Trophoblast cell (in vitro differentiated cells and primary cell): ENCODE measurements at regions not wholly inside any gene's neighbourhood (a gene's known extent, or its start where the extent isn't known, plus 50 kb on each side); places are given as distances from the start of the nearest gene placed in this dataset.
A peak's percentile ranks its signal among the peaks of the same experiment; 100 is the strongest.

Source experiments
- DNase-seq, 2 donors: peaks; one replicate each; pipeline ENCODE4 v3.0.0-alpha.2; 2016
- H2AFZ ChIP-seq: 2 replicates; pipeline ENCODE4 v1.6.1; 2013; ENCODE audit warnings: low read length, moderate library complexity, mild to moderate bottlenecking; ENCODE audit not compliant: insufficient read depth, poor library complexity
- H2AK5ac ChIP-seq: 2 replicates; pipeline ENCODE4 v1.6.1; 2013; ENCODE audit warnings: mild to moderate bottlenecking, low read length
- H2BK120ac ChIP-seq: 2 replicates; pipeline ENCODE4 v1.6.1; 2013; ENCODE audit warnings: low read length, mild to moderate bottlenecking, moderate library complexity; ENCODE audit not compliant: insufficient read depth, poor library complexity
- H2BK12ac ChIP-seq: 2 replicates; pipeline ENCODE4 v1.6.1; 2013; ENCODE audit warnings: mild to moderate bottlenecking, low read length, moderate library complexity
- H2BK5ac ChIP-seq: 2 replicates; pipeline ENCODE4 v1.6.1; 2013; ENCODE audit warnings: low read length, low read depth, moderate library complexity, mild to moderate bottlenecking; ENCODE audit not compliant: poor library complexity
- H3K14ac ChIP-seq: 2 replicates; pipeline ENCODE4 v1.6.1; 2013; ENCODE audit warnings: mild to moderate bottlenecking, low read length
- H3K18ac ChIP-seq: 2 replicates; pipeline ENCODE4 v1.6.1; 2013; ENCODE audit warnings: mild to moderate bottlenecking, low read length
- H3K23ac ChIP-seq: 2 replicates; pipeline ENCODE4 v1.6.1; 2013; ENCODE audit warnings: low read length
- H3K27ac ChIP-seq: 2 replicates; pipeline ENCODE4 v1.5.1; 2013; ENCODE audit warnings: low read depth, mild to moderate bottlenecking, inconsistent platforms, low read length, moderate library complexity
- H3K27me3 ChIP-seq: 2 replicates; pipeline ENCODE4 v1.6.1; 2013; ENCODE audit warnings: inconsistent platforms, mild to moderate bottlenecking, low read length, moderate library complexity; ENCODE audit not compliant: insufficient read depth
- H3K36me3 ChIP-seq, 2 experiments: 1 replicate in 1 of 2; 2 replicates in 1 of 2; pipeline ENCODE4 v1.6.1; 2013; ENCODE audit warnings: low read length in 2 of 2, mild to moderate bottlenecking in 2 of 2, moderate library complexity in 1 of 2; ENCODE audit not compliant: insufficient read depth in 2 of 2, control insufficient read depth in 1 of 2
- H3K4ac ChIP-seq: 2 replicates; pipeline ENCODE4 v1.6.1; 2013; ENCODE audit warnings: low read depth, mild to moderate bottlenecking, low read length, moderate library complexity
- H3K4me1 ChIP-seq, 2 experiments: 1 replicate in 1 of 2; 2 replicates in 1 of 2; pipeline ENCODE4 v1.6.1; 2013; ENCODE audit warnings: low read length in 2 of 2, mild to moderate bottlenecking in 2 of 2, moderate library complexity in 1 of 2; ENCODE audit not compliant: insufficient read depth in 2 of 2, control insufficient read depth in 1 of 2
- H3K4me2 ChIP-seq: 2 replicates; pipeline ENCODE4 v1.6.1; 2013; ENCODE audit warnings: inconsistent platforms, mild to moderate bottlenecking, low read length, moderate library complexity
- H3K4me3 ChIP-seq: 2 replicates; pipeline ENCODE4 v1.5.1; 2013; ENCODE audit warnings: mild to moderate bottlenecking, low read depth, low read length, inconsistent platforms
- H3K79me1 ChIP-seq: one replicate; pipeline ENCODE4 v1.6.1; 2013; ENCODE audit warnings: low read length
- H3K79me2 ChIP-seq: 2 replicates; pipeline ENCODE4 v1.6.1; 2013; ENCODE audit warnings: low read length, mild to moderate bottlenecking; ENCODE audit not compliant: control insufficient read depth, insufficient read depth, poor library complexity
- H3K9ac ChIP-seq: 2 replicates; pipeline ENCODE4 v1.6.1; 2013; ENCODE audit warnings: mild to moderate bottlenecking, low read length
- H3K9me3 ChIP-seq: 2 replicates; pipeline ENCODE4 v1.6.1; 2013; ENCODE audit warnings: low read depth, mild to moderate bottlenecking, control low read depth, inconsistent platforms, low read length; ENCODE audit not compliant: insufficient read depth
- H4K12ac ChIP-seq: 2 replicates; pipeline ENCODE4 v1.6.1; 2013; ENCODE audit warnings: low read depth, mild to moderate bottlenecking, low read length, moderate library complexity
- H4K8ac ChIP-seq: 2 replicates; pipeline ENCODE4 v1.6.1; 2013; ENCODE audit warnings: low read depth, mild to moderate bottlenecking, low read length, moderate library complexity
- H4K91ac ChIP-seq: one replicate; pipeline ENCODE4 v1.6.1; 2013; ENCODE audit warnings: low read depth, mild to moderate bottlenecking, low read length, moderate library complexity
- WGBS: extraction: QIAGEN DNeasy Blood & Tissue Kit; methylation state at CpG from one replicate; pipeline ENCODE4 v1.1.7; 2013; ENCODE audit warnings: missing lambda C conversion rate; ENCODE audit not compliant: insufficient read length, insufficient coverage; ENCODE audit errors: extremely low coverage; 5-methylcytosine and 5-hydroxymethylcytosine counted together

DNA sequence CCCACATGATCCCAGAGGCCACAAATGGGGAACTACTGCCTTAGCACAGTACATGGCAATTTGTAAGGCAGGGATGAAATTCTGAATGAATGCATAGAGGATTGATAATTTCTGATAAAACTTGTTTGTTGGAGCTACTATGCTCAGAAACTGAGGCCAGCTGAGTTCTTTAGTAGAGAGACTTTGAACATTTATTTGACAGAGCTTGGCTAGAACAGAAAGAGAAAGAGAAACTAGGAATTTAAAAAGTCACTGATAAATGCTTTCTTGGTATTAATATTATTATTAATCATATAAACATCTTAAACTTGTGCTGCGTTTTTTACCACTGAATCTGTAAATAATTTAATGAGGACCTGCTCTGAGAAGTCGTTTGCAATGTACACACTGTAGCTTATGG lies 923.7 kb upstream of the CNTNAP5 start:
- no peak overlapping the region for H3K18ac ChIP-seq
- H3K4me3 ChIP-seq, result no peak overlapping the region
- no peaks in the 10 kb centered on the region for H3K36me3 ChIP-seq
- no CpG with 5 or more reads among the region's 2 CpGs for WGBS
- no peak overlapping the region for H3K27ac ChIP-seq
- H3K9ac ChIP-seq, result no peak overlapping the region
- no peak overlapping the region for H2BK5ac ChIP-seq
- H3K14ac ChIP-seq, result no peak overlapping the region
- H3K23ac ChIP-seq, result no peak overlapping the region
- H2BK12ac ChIP-seq, result no peak overlapping the region
- no peak overlapping the region for H3K4ac ChIP-seq
- no peak overlapping the region for H4K12ac ChIP-seq
- H4K91ac ChIP-seq, result no peak overlapping the region
- no peak overlapping the region for H3K4me2 ChIP-seq
- no peak overlapping the region for H2BK120ac ChIP-seq
- no peaks in the 10 kb centered on the region for H3K27me3 ChIP-seq
- no peak overlapping the region for H4K8ac ChIP-seq
- no peaks in the 10 kb centered on the region for H3K79me1 ChIP-seq
- H3K4me1 ChIP-seq, result no peaks in the 10 kb centered on the region
- no peak overlapping the region for H2AFZ ChIP-seq
- H2AK5ac ChIP-seq, result no peak overlapping the region
- no peaks in the 10 kb centered on the region for H3K79me2 ChIP-seq
- no peaks in the 10 kb centered on the region for H3K9me3 ChIP-seq
- DNase-seq, result no peak

DNA sequence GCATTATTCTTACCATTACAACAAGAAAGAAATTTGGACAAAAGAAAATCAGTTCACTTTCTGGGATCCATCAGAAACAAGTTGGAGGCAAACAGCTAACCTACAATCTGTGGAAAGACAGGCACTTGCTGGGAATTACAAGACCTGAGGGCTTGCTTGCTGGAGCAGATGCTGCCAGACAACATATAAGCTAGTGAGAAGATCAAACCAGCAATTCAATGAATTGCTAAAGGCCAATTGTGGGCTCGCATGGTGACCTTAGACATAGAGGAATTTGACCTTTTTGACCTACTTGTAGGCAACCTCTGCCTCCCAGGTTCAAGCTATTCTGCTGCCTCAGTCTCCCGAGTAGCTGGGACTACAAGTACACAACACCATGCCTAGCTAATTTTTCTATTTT lies 921.2 kb upstream of the CNTNAP5 start:
- H3K14ac ChIP-seq, result no peak overlapping the region
- H3K79me2 ChIP-seq, result no peaks in the 10 kb centered on the region
- H3K27me3 ChIP-seq, result no peaks in the 10 kb centered on the region
- no peak overlapping the region for H3K27ac ChIP-seq
- H4K12ac ChIP-seq, result no peak overlapping the region
- no peaks in the 10 kb centered on the region for H3K79me1 ChIP-seq
- no peak overlapping the region for H2BK12ac ChIP-seq
- no peak overlapping the region for H3K23ac ChIP-seq
- H3K9me3 ChIP-seq, result no peaks in the 10 kb centered on the region
- H3K4me1 ChIP-seq, result no peaks in the 10 kb centered on the region
- no peak overlapping the region for H3K4ac ChIP-seq
- DNase-seq, result no peak
- no peak overlapping the region for H3K4me3 ChIP-seq
- H4K91ac ChIP-seq, result no peak overlapping the region
- H3K4me2 ChIP-seq, result no peak overlapping the region
- no peak overlapping the region for H2AFZ ChIP-seq
- H3K9ac ChIP-seq, result no peak overlapping the region
- H4K8ac ChIP-seq, result no peak overlapping the region
- WGBS, result no CpG with 5 or more reads among the region's 2 CpGs
- no peak overlapping the region for H2BK120ac ChIP-seq
- no peak overlapping the region for H3K18ac ChIP-seq
- no peaks in the 10 kb centered on the region for H3K36me3 ChIP-seq
- H2BK5ac ChIP-seq, result no peak overlapping the region
- H2AK5ac ChIP-seq, result no peak overlapping the region

DNA sequence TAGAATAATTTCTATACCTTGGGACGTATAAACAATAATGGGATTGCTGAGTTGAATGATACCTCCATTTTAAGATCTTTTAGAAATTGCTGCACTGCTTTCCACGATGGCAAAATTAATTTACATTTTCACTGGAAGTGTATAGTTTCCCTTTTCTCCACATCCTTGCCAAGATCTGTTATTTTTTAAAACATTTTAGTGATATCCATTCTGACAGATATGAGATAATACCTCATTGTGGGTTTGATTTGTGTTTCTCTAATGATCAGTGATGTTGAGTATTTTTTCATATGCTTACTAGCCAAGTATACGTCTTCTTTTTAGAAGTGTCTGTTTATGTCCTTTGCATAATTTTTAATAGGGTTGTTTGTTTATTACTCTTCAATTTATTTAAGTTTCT lies 908.5 kb upstream of the CNTNAP5 start:
- H2BK120ac ChIP-seq, result no peak overlapping the region
- no CpG with 5 or more reads among the region's 3 CpGs for WGBS
- H3K23ac ChIP-seq, result no peak overlapping the region
- no peaks in the 10 kb centered on the region for H3K79me2 ChIP-seq
- H2AK5ac ChIP-seq, result no peak overlapping the region
- no peak overlapping the region for H4K12ac ChIP-seq
- no peak overlapping the region for H4K91ac ChIP-seq
- no peaks in the 10 kb centered on the region for H3K79me1 ChIP-seq
- no peaks in the 10 kb centered on the region for H3K27me3 ChIP-seq
- H4K8ac ChIP-seq, result no peak overlapping the region
- peaks cover 0 to 4% of the 10 kb centered on the region in 2 experiments for H3K4me1 ChIP-seq
- H2BK12ac ChIP-seq, result no peak overlapping the region
- no peak overlapping the region for H3K4me3 ChIP-seq
- H3K18ac ChIP-seq, result no peak overlapping the region
- H2BK5ac ChIP-seq, result no peak overlapping the region
- H3K9me3 ChIP-seq, result peaks cover 3% of the 10 kb centered on the region
- no peak overlapping the region for H3K9ac ChIP-seq
- DNase-seq, result no peak
- H2AFZ ChIP-seq, result no peak overlapping the region
- peaks cover 2% of the 10 kb centered on the region in 2 experiments for H3K36me3 ChIP-seq
- H3K27ac ChIP-seq, result no peak overlapping the region
- no peak overlapping the region for H3K14ac ChIP-seq
- no peak overlapping the region for H3K4me2 ChIP-seq
- no peak overlapping the region for H3K4ac ChIP-seq

DNA sequence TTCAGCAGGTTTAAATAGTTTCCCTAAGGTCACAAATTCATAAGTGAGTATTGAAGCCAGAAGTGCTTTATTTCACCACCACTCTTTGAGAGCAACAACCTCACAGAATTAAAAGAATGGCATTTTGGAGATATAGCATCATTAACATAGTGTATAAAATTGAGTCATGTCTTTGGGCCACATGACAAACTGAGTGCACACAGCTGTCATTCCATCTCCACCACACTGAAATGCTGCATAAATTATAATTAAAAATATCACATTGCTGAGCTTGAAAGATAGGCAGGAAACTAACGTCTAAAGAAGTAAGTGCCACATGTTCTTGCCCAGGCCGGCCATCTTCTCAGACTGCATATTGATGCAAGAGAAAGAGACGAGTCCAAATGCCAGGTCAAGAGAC lies 897.9 kb upstream of the CNTNAP5 start:
- Histone ChIP-seq H3K4me1 (peaks cover 0 to 5% of the 10 kb centered on the region in 2 experiments), H3K4me3 (no peak overlapping the region), H3K9ac (no peak overlapping the region), H3K14ac (no peak overlapping the region), H2BK5ac (no peak overlapping the region), H2AFZ (no peak overlapping the region), H2BK12ac (peak overlapping the region; percentile 76), H3K36me3 (no peaks in the 10 kb centered on the region), H3K9me3 (peaks cover 1% of the 10 kb centered on the region), H4K91ac (peak overlapping the region; percentile 37), H4K8ac (no peak overlapping the region), H2BK120ac (peak overlapping the region; percentile 66), H3K79me1 (peaks cover 1% of the 10 kb centered on the region), H3K4ac (no peak overlapping the region), H3K23ac (no peak overlapping the region), H3K27ac (no peak overlapping the region), H3K18ac (no peak overlapping the region), H3K4me2 (no peak overlapping the region), H3K79me2 (no peaks in the 10 kb centered on the region), H3K27me3 (no peaks in the 10 kb centered on the region), H2AK5ac (no peak overlapping the region), H4K12ac (no peak overlapping the region)
- no peak for DNase-seq
- WGBS, result no CpG with 5 or more reads among the region's 3 CpGs
